Muscle of leg (tissue), 3 donors: ENCODE measurements at regions not wholly inside any gene's neighbourhood (a gene's known extent, or its start where the extent isn't known, plus 50 kb on each side); places are given as distances from the start of the nearest gene placed in this dataset.
"Not testable (repeated sequence)": the region's sequence is repeated elsewhere in the genome, so short reads cannot be mapped to it uniquely, and the experiment has no call there.

Source experiments
- DNase-seq: peaks from one replicate; pipeline ENCODE4 v3.0.0; 2013
- H3K27ac ChIP-seq: one replicate; pipeline ENCODE4 v1.5.1; 2013; ENCODE audit warnings: mild to moderate bottlenecking, low read length, control low read depth
- H3K27me3 ChIP-seq: one replicate; pipeline ENCODE4 v1.6.1; 2013; ENCODE audit warnings: low read length; ENCODE audit not compliant: control insufficient read depth, insufficient read depth
- H3K36me3 ChIP-seq: one replicate; pipeline ENCODE4 v1.6.1; 2013; ENCODE audit warnings: low read length; ENCODE audit not compliant: control insufficient read depth, insufficient read depth
- H3K4me1 ChIP-seq: one replicate; pipeline ENCODE4 v1.6.1; 2013; ENCODE audit warnings: low read length; ENCODE audit not compliant: control insufficient read depth, insufficient read depth
- H3K4me3 ChIP-seq: one replicate; pipeline ENCODE4 v1.5.1; 2013; ENCODE audit warnings: low read length, control low read depth
- H3K9me3 ChIP-seq: replicated peaks from 2 replicates; pipeline ENCODE4 v1.6.1; 2013; ENCODE audit warnings: low read depth, low read length; ENCODE audit not compliant: control insufficient read depth
- WGBS: methylation state at CpG from one replicate; pipeline ENCODE4 v1.1.5; 2013; ENCODE audit warnings: missing lambda C conversion rate; ENCODE audit not compliant: insufficient coverage; 5-methylcytosine and 5-hydroxymethylcytosine counted together

DNA sequence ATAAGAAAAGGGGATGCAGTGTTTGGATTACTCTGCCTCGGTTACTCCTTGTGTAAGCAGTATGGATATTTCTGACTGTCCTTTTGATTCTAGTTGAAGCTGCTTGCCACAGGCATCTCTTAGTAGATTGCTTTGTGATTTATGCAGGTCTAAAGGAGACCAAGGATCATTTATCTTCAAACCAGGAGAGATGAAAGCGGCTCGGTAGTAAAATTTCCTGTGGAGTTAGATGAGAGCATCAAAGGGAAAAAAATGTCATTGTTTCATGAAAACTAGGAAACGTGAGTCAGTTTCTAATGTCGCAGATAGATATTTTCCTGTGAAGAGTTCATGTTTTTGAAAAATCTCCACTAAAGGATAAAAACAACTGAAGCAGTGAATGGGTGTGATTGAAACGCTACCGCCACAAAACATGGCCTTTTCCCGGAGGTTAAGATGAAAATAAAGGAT, 254.0 kb upstream of the TBL1XR1 start:
- Histone ChIP-seq H3K4me3 (no peak overlapping the region), H3K36me3 (no peaks in the 10 kb centered on the region), H3K4me1 (peaks cover 14% of the 10 kb centered on the region), H3K27ac (peak overlapping the region; percentile 82), H3K27me3 (no peaks in the 10 kb centered on the region), H3K9me3 (no peaks in the 10 kb centered on the region)
- DNase-seq = no peak
- WGBS = 74% methylated on average over 4 of the region's 8 CpGs

DNA sequence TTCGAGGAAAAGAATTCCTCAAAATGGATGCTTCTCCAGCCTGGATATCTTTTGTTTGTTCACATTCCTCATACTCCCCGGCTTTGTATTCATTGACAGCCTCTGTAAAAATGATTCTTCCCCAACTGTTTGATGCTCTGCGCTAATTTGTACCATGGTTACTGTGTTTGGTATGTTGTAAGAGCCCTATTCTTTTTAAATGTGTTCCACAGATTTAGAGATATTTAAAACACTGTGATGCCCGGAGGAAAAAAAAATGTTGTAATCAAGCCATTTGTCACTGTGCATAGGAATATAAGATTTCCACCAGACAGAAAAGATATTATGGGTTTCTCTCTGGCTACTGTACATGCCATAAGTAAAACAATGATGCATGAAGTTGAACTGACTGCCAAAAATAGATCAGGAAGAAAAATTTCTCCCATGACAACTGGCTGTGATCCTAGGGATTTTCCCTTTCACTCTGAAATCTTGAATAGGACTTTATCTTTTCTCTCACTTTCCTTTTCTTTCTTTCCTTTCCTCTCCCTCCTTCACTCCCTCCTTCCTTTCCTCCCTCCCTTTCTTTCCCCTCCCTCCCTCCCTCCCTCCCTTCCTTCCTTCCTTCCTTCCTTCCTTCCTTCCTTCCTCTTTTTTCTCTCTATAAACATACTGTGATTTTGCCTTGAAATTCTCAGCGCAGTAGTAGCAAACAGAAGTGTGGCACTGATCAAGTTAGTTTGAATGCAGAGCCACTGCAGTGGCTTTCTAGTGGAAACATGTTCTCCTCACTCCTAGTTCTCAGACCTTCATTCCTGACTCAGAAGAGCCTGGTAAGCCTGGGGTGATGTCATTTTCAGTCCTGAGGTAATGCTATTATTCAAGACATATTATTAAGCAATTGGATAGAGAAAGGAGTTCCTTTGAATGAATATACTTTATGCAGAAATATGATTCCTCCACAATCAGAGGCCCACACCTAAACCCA, 254.9 kb upstream of the TBL1XR1 start:
- no peaks in the 10 kb centered on the region for H3K36me3 ChIP-seq
- H3K9me3 ChIP-seq = no peaks in the 10 kb centered on the region
- H3K27me3 ChIP-seq = no peaks in the 10 kb centered on the region
- DNase-seq = peak; percentile 95
- WGBS = no CpG with 5 or more reads among the region's 5 CpGs
- H3K4me3 ChIP-seq = no peak overlapping the region
- H3K4me1 ChIP-seq = peaks cover 14% of the 10 kb centered on the region
- H3K27ac ChIP-seq = peak overlapping the region; percentile 82

DNA sequence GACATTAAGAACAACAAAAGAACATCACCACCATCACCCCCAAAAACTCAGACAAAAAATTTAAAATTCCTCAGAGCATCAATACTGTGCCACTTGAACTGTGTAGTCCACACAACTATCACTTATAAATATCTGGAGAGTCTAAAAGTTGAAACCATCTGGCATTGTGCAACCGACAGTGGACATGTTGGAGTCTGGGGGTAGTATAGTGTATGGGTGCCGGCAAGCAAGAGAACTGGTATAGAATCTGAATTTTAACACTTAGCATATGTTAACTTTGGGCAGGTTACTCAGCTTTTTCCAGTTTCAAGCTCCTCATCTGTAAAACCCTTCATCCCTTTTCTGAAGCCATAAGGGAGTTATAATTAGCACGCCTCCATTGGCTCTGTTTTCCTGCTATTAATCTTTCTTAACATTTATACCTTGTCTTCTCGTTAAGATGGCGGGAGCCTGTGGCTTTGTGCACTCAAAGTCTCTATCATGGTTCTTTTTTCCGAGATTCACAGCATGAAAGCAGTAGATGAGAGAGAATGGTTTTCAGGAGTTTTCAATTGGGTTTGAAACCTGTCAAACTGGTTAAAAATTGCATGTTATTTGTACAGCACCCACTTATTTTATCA, 255.7 kb upstream of the TBL1XR1 start:
- no CpG with 5 or more reads among the region's 6 CpGs for WGBS
- Histone ChIP-seq H3K27me3 (no peaks in the 10 kb centered on the region), H3K9me3 (peaks cover 8% of the 10 kb centered on the region), H3K4me1 (peaks cover 14% of the 10 kb centered on the region), H3K4me3 (no peak overlapping the region), H3K27ac (peak overlapping the region; percentile 59), H3K36me3 (no peaks in the 10 kb centered on the region)
- peak; percentile 52 for DNase-seq

DNA sequence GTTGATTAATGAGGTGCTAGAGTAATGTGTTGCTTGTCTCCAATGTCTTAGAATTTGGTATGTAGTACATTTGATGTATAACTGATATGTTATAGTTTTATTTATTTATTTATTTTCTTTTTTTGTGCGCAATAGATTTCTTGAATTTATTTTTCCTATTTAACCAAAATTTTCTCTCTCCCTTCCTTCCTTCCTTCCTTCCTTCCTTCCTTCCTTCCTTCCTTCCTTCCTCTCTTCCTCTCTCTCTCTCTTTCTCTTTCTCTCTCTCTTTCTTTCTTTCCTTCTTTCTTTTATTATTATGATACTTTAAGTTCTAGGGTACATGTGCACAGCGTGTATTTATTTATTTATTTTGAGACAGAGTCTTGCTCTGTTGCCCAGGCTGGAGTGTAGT, 256.2 kb upstream of the TBL1XR1 start:
- Histone ChIP-seq H3K4me3 (no peak overlapping the region), H3K4me1 (peaks cover 14% of the 10 kb centered on the region), H3K36me3 (no peaks in the 10 kb centered on the region), H3K27ac (no peak overlapping the region), H3K27me3 (no peaks in the 10 kb centered on the region), H3K9me3 (peaks cover 11% of the 10 kb centered on the region)
- no CpG with 5 or more reads among the region's 2 CpGs for WGBS
- DNase-seq = no peak

DNA sequence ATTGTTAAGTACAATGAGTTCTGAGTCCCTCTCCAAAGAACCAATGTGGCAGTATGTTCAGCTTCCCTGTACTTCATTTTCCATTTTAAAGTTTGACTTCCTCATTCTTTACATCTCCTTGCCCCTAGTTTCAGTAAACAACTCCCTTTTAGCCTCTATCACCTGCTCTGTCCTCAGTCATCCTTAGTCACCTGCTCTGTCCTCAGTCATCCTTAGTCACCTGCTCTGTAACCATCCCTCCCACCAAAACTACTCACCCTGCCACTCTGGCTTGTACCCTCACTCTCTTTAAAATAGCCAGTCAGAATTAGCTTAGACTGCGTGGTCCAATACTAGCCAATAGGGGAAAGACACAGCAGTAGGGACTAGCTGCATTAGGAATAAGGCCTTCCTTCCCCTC, 259.9 kb upstream of the TBL1XR1 start:
- peaks cover 11% of the 10 kb centered on the region for H3K9me3 ChIP-seq
- H3K36me3 ChIP-seq, H3K27me3 ChIP-seq, H3K27ac ChIP-seq, DNase-seq, H3K4me3 ChIP-seq: not testable (repeated sequence)
- H3K4me1 ChIP-seq = peaks cover 22% of the 10 kb centered on the region
- WGBS = 100% methylated on average over 1 of the region's 1 CpG

DNA sequence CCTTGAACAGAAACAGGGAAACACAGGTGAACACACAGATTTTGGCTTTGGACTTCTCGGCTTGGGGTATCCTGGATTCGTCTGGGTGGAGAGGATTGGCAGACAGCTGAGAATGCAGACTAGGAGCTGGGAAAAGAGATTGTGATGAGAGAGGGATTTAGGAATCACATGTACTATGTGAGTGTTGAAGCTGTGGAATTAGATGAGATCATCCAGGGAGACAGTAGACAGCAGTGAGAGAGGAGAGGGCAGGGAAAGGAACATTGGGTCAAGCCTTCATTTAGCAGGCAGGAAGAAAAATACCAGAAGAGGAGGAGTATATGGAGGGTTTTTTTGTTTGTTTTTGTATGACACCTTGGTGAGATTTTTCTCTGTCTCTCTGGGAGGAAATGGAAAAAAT, 262.1 kb upstream of the TBL1XR1 start:
- peaks cover 11% of the 10 kb centered on the region for H3K9me3 ChIP-seq
- peak overlapping the region; percentile 90 for H3K27ac ChIP-seq
- WGBS = 19% methylated on average over 2 of the region's 2 CpGs
- H3K36me3 ChIP-seq = no peaks in the 10 kb centered on the region
- peak; percentile 94 for DNase-seq
- peaks cover 26% of the 10 kb centered on the region for H3K4me1 ChIP-seq
- no peak overlapping the region for H3K4me3 ChIP-seq
- H3K27me3 ChIP-seq = no peaks in the 10 kb centered on the region

DNA sequence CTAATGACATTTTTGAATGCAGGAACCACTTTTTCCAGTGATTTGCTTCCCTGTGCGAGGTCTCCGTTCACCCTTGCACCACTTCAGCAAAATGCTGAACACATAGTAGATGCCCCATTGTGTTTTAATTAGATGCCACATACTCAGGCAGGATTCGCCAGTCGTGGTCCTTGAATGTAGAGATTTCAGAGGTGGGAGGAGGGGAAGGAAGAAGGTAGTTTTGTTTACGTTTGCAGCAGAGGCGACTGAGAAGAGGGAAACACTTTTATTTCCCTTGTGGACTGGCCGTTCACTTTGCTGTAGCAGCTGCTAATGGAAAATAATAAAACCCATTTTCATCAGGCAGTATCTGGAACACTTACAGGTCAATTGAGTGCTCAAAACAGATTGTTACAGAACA, 262.8 kb upstream of the TBL1XR1 start:
- peak overlapping the region; percentile 90 for H3K27ac ChIP-seq
- peak; percentile 88 for DNase-seq

DNA sequence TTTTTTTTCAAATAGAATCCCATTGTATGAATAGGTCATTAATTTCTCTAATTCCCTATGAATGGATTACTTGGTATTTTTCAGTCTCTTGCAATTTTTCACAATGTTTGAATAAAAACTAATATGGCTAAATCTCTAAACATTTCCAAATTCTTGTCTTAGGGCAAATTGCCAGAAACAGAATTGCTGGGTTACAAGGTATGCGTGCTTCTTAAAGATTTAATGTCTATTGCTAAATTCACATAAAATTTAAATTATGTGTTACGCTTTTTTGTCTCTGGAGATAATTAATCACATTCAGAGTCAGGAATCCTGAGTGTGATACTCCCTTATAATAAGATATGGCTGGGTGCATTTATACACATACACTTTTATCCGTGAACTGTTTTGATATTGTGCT, 264.5 kb upstream of the TBL1XR1 start:
- no peak overlapping the region for H3K4me3 ChIP-seq
- no peaks in the 10 kb centered on the region for H3K36me3 ChIP-seq
- peaks cover 11% of the 10 kb centered on the region for H3K9me3 ChIP-seq
- no CpG with 5 or more reads among the region's 3 CpGs for WGBS
- H3K27me3 ChIP-seq = no peaks in the 10 kb centered on the region
- H3K27ac ChIP-seq = no peak overlapping the region
- DNase-seq = no peak
- peaks cover 26% of the 10 kb centered on the region for H3K4me1 ChIP-seq

More for the DNA sequence above, 262.8 kb upstream of the TBL1XR1 start:
- peak overlapping the region; percentile 3 for H3K4me3 ChIP-seq
- H3K36me3 ChIP-seq = no peaks in the 10 kb centered on the region
- 20% methylated on average over 1 of the region's 7 CpGs for WGBS
- H3K9me3 ChIP-seq = peaks cover 11% of the 10 kb centered on the region
- no peaks in the 10 kb centered on the region for H3K27me3 ChIP-seq
- peaks cover 26% of the 10 kb centered on the region for H3K4me1 ChIP-seq

DNA sequence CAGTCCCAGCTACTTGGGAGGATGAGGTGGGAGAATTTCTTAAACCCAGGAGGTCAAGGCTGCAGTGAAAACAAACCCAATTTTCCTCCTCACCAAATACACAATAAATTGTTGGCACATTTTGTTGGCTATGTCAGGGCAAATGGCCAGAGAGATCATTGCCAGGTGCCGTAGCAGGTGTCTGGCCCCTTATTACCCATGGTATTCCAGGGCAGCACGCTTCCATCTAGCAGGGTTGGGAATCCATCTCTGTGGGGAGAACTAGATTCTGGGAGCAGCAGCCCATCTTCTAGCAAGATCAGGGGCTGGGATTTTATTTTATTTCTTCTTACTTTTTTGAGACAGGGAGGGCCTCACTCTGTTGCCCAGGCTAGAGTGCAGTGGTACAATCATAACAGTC, 266.1 kb upstream of the TBL1XR1 start:
- not testable (repeated sequence) for H3K27me3 ChIP-seq, H3K9me3 ChIP-seq, H3K36me3 ChIP-seq, H3K4me3 ChIP-seq, H3K27ac ChIP-seq, DNase-seq
- WGBS = no CpG with 5 or more reads among the region's 2 CpGs
- H3K4me1 ChIP-seq = peaks cover 34% of the 10 kb centered on the region

DNA sequence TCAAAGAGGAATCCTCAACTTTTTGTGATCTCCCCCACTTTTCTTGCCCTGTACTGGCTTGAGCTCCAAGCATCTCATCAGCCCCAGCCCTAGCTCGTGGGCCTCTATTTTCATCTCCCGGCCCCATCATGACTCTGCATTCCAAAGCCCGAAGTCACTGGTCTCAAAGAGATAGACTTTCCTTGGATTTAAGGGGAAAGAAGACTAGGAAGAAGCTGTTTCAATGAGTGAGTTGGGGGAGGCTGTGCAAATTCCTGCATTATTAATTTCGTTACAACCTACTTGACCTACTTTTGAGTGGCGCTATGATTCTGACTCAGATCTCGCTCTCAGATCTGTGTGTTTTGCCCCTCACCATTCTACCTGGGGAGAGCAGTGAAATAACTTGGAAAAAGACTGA, 266.6 kb upstream of the TBL1XR1 start:
- DNase-seq = no peak
- no peak overlapping the region for H3K27ac ChIP-seq
- H3K9me3 ChIP-seq = no peaks in the 10 kb centered on the region
- no peaks in the 10 kb centered on the region for H3K27me3 ChIP-seq
- no peaks in the 10 kb centered on the region for H3K36me3 ChIP-seq
- WGBS = no CpG with 5 or more reads among the region's 6 CpGs
- H3K4me1 ChIP-seq = peaks cover 35% of the 10 kb centered on the region
- no peak overlapping the region for H3K4me3 ChIP-seq
